ENCODE measurements at regions not wholly inside any gene's neighbourhood (a gene's known extent, or its start where the extent isn't known, plus 50 kb on each side); places are given as distances from the start of the nearest gene placed in this dataset.
"Not testable (repeated sequence)": the region's sequence is repeated elsewhere in the genome, so short reads cannot be mapped to it uniquely, and the experiment has no call there.

GRCh38 chr10:129199826-129200225, 267.2 kb upstream of the MGMT start:
- no peak for DNase-seq

DNA sequence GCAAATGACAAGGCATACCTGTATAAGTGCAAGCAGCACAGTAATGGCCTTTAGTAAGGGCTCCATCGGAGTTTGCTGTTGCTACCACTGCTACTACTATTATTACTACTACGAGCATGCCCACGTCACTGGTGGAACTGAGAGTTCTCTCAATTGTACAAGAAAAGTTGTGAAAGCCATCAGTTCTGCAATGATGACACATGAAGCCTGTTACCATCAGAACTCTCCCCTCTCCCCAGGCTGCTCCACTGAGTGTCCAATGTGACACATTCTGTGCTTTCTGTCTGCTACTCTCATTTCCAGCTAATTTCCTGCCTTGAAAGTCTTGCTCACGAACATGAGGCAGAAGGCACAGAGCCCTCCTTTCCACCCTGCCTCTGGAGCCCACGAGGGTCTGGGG, 263.2 kb upstream of the MGMT start:
- DNase-seq = no peak

DNA sequence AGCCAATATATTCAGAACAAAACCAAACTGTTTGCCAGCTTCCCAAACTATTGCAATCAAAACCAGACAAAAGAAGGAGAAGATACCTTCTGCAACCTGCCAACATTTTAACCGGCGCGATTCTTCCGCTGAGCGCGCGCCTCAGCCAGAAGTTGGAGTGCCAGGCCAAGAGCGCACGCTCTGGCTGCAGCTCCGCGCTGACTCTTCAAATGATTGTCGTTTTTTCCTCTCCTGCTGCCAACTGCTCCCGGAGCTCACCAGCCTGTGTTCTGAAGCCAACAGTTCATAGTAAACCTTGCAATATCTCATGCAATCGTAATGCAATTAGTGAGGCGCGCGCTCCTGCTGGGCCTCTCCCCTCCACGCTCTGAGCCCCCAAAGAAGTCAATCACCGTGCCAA, 259.7 kb upstream of the MGMT start:
- DNase-seq = no peak

DNA sequence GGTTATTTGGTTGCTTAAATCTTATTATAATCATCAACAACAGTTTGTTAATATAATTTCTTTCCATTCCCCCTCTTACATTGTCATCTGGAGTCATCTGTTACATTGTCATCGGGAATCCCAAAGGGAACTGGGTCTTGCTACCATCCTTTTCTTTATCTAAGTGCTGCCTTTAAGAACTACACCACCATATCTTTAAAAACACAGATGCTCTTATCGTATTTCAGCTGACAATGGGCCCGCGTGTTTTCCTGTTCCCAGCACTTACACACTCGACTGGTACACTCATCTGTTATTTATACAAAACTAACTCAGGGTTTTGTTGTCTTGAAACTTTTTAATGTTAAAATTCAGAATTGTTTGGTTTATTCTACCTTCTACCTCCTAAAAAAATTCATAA, 256.2 kb upstream of the MGMT start:
- DNase-seq = no peak

DNA sequence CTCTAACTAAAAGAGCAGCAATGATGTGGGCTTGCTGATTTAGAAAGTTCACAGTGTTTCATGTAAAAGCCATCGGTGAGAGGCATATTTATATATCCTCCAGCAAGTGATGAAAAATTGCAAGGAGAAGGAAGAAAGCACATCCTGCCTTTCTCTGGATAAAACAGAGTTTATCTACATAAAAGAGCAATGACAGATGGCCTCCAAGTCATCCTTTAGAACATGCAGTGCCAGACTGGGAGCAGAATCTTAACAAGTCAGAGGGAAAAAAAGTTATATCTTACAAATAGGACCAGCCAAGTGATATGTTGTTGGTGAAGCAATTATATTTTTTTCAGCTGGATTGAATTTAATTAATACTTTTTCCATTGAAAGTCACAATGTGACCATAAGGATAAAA, 253.8 kb upstream of the MGMT start:
- no peak for DNase-seq

- DNase-seq = not testable (repeated sequence)
These were observed 253.0 kb upstream of the MGMT start for GRCh38 chr10:129213996-129214395.

DNA sequence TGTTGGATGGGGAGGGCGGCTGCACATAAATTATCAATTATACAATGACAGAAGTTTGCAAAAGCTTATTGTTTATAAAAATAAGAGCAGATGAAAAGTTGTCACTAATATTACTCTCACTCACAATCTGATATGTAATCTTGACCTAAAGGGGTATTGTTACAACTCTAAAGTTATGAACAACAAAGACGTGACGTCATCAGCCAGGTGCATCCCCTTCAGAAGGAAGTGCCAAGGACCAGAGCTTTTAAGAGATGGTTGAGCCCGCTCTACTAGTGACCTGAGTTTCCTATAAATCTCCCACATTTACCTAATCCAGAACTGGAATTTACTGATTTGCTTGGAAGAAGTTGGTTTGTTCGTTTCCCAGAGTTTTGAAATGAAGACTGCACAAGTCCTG, 247.7 kb upstream of the MGMT start:
- no peak for DNase-seq

- no peak for DNase-seq
These were observed 244.6 kb upstream of the MGMT start for GRCh38 chr10:129222436-129222835.

DNA sequence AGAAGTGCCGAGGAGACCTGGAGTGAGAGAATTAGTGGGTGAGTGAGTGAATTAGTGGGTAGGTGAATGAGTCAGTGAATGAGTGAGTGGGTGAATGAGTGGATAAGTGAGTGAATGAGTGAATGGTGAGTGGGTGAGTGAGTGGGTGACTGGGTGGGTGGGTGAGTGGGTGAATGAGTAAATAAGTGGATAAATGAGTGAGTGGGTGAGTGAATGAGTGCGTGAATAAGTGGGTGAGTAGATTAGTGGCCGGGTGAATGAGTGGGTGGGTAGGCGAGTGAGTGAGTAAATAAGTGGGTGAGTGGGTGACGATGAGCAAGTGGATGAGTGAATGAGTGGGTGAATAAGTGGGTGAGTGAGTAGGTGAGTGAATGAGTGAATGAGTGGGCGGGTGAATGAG, 243.7 kb upstream of the MGMT start:
- no peak for DNase-seq

DNA sequence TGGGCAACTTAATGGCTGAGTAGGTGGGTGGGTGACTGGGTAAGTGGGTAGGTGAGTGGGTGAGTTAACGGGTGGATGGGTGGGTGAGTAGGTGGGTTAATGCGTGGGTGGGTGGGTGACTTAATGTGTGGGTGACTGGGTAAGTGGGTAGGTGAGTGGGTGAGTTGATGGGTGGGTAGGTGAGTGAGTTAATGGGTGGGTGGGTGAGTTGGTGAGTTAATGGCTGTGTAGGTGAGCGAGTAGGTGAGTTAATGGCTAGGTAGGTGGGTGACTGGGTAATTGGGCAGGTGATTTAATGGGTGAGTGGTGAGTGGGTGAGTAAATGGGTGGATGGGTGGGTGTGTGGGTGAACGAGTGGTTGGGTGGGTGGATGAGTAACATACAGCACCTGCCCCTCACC, 243.0 kb upstream of the MGMT start:
- no peak for DNase-seq

DNA sequence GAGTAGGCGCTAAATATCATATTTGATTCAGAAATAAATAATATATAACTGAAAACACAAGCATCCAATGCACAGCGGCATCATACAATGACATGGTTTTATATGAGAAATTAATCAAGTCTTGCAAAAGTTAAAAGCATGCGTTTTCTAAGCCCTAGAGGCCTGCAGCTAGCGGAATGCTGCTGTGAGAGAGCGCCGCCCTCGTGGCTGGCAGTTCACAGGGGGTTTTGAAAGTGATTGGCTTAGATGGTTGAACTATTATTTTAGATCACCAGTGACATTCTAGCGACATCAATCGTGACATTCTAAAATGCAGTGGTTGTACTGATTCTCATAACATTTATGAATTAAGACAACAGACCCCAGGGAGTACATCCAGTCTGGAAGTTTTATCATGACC, 235.2 kb upstream of the MGMT start:
- no peak for DNase-seq

DNA sequence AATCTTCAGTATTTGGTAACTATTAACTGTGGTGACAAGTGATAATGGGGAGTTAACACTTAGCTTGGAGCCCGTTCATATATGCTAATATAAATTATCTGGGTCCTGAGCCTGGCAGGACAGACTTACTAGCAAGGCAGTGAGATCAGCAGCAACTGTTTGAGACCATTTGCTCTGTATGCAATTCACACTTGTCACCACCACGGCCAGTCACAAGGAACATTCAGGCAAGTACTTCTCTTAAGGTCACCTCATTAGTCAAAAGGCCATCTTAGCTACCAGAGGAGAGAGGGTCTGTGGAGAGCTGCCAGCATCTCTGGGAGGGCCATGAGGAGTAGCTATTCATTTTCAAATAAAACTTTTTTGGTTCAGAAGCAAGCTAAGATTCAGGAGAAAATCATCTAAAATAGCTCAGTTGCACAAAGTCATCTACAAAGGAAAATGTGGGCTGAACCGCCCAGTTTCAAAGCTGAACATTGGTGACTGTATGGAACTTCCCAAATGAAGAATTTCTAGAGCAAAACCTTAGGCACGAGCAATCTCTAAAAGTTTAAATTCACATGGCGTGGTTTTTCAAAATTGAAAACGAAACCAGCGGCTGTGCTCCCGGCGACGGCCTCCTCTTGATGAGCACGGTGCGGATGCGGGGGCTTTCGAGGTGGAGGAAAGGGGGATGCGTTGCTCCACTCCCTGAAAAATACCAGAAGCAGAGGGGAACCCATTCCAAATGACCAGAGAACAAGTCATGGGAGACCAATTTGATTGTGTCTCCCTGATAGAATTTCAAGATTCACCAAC, 233.5 kb upstream of the MGMT start:
- DNase-seq = no peak

GRCh38 chr10:129236274-129236691, 230.8 kb upstream of the MGMT start:
- DNase-seq = no peak

GRCh38 chr10:129241461-129241860, 225.6 kb upstream of the MGMT start:
- no peak for DNase-seq

GRCh38 chr10:129244298-129244697, 222.7 kb upstream of the MGMT start:
- no peak for DNase-seq

DNA sequence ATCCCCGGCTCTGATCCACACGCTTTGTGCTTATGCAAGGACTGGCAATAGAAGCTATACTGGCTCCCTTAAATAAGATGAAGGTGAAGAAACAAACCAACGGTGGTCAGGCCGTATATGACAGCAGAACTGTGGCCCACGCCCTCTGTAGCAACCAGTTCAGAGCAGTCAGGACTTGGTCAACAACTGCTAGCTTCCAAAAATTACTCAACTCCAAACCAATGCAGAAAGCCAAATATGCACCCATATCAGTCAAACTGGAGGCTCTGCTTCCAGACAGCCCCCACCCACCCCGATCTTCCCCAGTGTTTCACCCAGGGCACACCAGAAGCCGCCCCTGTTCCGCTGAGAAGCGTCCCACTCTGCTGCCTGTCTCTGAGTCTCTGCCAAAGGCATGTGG, 222.3 kb upstream of the MGMT start:
- DNase-seq = no peak

- DNase-seq = no peak
These were observed 213.7 kb upstream of the MGMT start for GRCh38 chr10:129253161-129253864.

DNA sequence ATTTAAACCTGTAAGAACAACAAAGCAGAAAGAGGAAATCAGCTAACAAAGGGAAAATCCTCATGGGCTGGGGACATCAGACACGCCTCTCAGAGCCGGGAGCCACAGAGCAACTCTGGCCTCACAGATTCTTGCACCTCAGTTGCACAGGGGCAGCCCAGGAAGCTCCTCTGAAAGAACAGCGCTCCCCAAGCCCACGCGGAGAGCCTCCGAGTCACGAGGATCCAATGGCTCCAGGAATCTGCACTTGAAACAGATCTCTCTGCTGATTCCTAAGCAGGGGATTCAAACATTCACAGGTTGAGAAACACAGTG, 213.2 kb upstream of the MGMT start:
- no peak for DNase-seq

DNA sequence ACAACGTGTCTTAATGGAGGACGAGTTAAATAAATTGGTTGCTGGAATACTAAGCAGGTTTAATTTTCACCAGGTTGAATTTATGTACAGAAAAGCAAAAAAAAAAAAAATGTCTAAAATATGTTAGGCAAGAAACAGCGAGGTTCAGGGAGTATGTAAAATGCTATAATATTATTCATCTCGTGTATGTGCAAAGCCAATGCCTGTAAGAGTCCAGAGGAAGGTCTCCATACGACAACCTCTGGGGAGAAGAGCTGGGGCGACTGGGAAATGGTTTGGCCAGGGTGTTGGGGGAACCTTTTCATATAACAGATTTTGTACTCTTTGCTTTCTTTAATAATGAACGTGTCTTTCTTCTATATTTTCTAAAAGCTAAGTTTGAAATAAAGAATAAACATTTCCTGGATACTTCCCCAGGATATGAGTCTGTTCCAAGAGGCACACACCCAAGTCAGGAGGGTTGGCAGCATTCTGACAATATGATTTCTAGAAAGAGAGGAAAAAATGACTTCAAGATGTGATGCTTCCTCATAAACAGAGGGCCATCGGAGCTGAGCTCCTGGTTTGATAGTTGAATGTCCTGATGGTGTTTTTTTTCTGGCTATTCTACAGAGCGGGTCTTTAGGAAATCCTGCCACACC, 208.6 kb upstream of the MGMT start:
- DNase-seq = no peak

DNA sequence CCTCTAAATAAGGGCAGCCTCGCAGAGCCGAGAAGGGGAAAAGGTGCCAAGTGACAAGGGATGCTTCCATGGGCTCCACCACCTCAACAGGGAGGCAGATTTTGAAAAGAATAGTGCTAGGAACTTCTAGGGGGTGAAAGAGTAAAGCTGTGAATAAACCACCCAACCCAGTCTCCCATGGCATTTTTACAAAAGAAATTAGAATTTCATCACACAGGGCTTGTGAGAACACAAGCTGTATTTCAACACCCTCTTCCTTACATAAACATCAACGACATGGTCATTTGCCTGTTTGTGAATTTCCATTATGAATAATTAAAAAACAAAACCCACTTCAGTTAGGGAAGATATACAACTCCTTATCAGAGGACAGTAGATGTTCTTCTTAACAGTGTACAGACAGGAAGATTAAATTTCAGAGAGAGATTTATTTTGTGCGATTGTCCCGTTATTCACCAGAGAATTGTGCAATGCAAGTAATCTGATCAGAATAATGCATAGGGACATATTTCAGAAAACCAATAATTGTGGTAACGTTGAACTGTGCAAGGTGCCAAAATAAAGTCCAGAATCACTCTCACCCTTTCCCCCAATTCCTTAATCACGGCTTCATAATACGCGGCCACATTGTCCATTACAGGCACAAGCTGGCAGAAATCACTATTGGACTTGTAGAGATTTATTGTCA, 207.8 kb upstream of the MGMT start:
- DNase-seq = no peak

- DNase-seq = no peak
These were observed 194.9 kb upstream of the MGMT start for GRCh38 chr10:129272176-129272575.

DNA sequence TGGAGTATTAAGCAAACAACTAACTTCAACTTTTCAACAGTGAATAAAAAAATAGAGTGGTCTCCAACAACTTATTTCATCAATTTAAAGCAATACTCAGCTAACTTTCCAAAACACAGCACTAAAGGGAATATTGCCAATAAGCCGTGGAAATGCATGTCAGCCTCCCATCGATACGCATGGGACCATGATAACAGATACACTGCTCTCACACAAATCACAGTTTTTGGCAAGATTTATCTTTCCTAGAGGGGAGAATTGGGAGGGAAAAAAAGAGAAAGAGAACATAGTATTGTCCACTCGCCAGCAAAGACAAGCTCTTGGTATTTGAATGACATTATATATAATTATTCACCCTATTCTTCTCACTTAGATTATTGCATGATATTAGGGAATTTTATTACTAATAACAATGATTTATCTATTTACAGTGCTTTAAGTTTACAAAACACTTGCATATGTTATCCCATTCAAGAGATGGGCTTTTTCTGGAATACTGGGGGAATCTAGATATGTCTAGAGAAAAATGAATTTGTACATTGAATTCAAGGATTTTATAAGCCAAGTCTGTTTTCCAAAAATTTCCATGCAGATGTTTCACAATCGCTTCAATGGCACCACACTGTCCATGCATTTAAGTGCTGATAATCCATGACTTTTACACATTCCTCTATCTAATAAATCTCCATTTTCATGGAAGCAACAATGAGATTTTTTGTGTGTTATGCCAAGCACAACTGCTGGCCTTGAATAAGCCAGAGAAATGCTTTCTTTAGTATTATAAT, 194.0 kb upstream of the MGMT start:
- DNase-seq = no peak

DNA sequence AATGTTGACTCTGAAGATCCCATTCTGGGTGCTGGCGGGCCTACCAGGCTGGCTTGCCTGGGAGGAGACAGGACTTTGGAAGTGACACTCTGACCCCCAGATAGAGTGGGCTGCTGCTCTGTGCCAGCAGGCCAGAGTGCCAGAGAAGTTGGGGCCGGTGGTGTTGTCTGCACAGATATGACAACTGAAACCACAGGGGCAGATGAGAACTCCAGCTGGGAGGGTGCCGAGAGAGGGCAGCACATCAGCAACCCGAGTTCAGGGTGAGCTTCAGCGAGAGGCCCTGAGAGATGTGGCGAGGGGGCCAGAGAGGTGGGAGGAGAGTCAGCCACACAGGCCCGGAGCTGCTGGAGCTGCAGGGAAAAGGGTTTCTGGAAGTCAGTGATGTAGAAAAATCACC, 193.2 kb upstream of the MGMT start:
- no peak for DNase-seq

All from CD4-positive, alpha-beta T cell treated with Interleukin-4 for 1 hour (primary cell).